NCI-H1048 (cell line): ENCODE measurements at regions not wholly inside any gene's neighbourhood (a gene's known extent, or its start where the extent isn't known, plus 50 kb on each side); places are given as distances from the start of the nearest gene placed in this dataset.
A peak's percentile ranks its signal among the peaks of the same experiment; 100 is the strongest.

ENCODE experiments used
- DNase-seq: peaks from one replicate; lab custom pipeline; 2025; lab: John Stamatoyannopoulos, UW

GRCh38 chr10:4482659-4483058 is 343.3 kb upstream of the AKR1E2 start:
- DNase-seq, result no peak

GRCh38 chr10:4481192-4481591 is 344.8 kb upstream of the AKR1E2 start:
- DNase-seq, result no peak

- no peak for DNase-seq
These were observed 346.7 kb upstream of the AKR1E2 start for GRCh38 chr10:4479342-4479741.

- DNase-seq, result no peak
These were observed 348.3 kb upstream of the AKR1E2 start for GRCh38 chr10:4477664-4478063.

GRCh38 chr10:4475827-4476490 is 350.0 kb upstream of the AKR1E2 start:
- no peak for DNase-seq

GRCh38 chr10:4474829-4475228 is 351.2 kb upstream of the AKR1E2 start:
- no peak for DNase-seq

GRCh38 chr10:4473977-4474376 is 352.0 kb upstream of the AKR1E2 start:
- DNase-seq, result no peak

- DNase-seq, result no peak
These were observed 353.7 kb upstream of the AKR1E2 start for GRCh38 chr10:4472190-4472904.

GRCh38 chr10:4470231-4470835 is 355.7 kb upstream of the AKR1E2 start:
- no peak for DNase-seq

GRCh38 chr10:4467481-4467880 is 358.5 kb upstream of the AKR1E2 start:
- DNase-seq, result no peak

- DNase-seq, result no peak
These were observed 365.7 kb upstream of the AKR1E2 start for GRCh38 chr10:4460267-4460666.

- DNase-seq, result no peak
These were observed 366.5 kb upstream of the AKR1E2 start for GRCh38 chr10:4459531-4459930.

- no peak for DNase-seq
These were observed 368.4 kb upstream of the AKR1E2 start for GRCh38 chr10:4457597-4457996.

GRCh38 chr10:4456776-4457175 is 369.2 kb upstream of the AKR1E2 start:
- no peak for DNase-seq

- no peak for DNase-seq
These were observed 369.7 kb upstream of the AKR1E2 start for GRCh38 chr10:4456279-4456678.

- no peak for DNase-seq
These were observed 372.1 kb upstream of the AKR1E2 start for GRCh38 chr10:4453950-4454349.

- no peak for DNase-seq
These were observed 372.7 kb upstream of the AKR1E2 start for GRCh38 chr10:4453276-4453675.

- DNase-seq, result peak; percentile 73
These were observed 374.8 kb upstream of the AKR1E2 start for GRCh38 chr10:4450981-4451908.

- DNase-seq, result no peak
These were observed 375.8 kb upstream of the AKR1E2 start for GRCh38 chr10:4450169-4450568.

GRCh38 chr10:4448030-4448429 is 378.0 kb upstream of the AKR1E2 start:
- no peak for DNase-seq

- DNase-seq, result no peak
These were observed 382.6 kb upstream of the AKR1E2 start for GRCh38 chr10:4443419-4443818.

- DNase-seq, result no peak
These were observed 383.7 kb upstream of the AKR1E2 start for GRCh38 chr10:4442296-4442695.
